ENCODE measurements at regions not wholly inside any gene's neighbourhood (a gene's known extent, or its start where the extent isn't known, plus 50 kb on each side); places are given as distances from the start of the nearest gene placed in this dataset.
A peak's percentile ranks its signal among the peaks of the same experiment; 100 is the strongest.

GRCh38 chr9:106669835-106670234 is 193.1 kb upstream of the ZNF462 start:
- 88 to 94% methylated on average over 4 of the region's 4 CpGs for WGBS, 2 donors
- ATAC-seq (ENCODE audit: insufficient read depth, low FRiP score) (no peak), DNase-seq (no peak)
- TF ChIP-seq, protein P1, sequence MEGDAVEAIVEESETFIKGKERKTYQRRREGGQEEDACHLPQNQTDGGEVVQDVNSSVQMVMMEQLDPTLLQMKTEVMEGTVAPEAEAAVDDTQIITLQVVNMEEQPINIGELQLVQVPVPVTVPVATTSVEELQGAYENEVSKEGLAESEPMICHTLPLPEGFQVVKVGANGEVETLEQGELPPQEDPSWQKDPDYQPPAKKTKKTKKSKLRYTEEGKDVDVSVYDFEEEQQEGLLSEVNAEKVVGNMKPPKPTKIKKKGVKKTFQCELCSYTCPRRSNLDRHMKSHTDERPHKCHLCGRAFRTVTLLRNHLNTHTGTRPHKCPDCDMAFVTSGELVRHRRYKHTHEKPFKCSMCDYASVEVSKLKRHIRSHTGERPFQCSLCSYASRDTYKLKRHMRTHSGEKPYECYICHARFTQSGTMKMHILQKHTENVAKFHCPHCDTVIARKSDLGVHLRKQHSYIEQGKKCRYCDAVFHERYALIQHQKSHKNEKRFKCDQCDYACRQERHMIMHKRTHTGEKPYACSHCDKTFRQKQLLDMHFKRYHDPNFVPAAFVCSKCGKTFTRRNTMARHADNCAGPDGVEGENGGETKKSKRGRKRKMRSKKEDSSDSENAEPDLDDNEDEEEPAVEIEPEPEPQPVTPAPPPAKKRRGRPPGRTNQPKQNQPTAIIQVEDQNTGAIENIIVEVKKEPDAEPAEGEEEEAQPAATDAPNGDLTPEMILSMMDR (IDR thresholded peaks at IDR 0.05; ENCODE audit: control extremely low read depth, extremely low read depth) = no peak
- Histone ChIP-seq H3K36me3 (ENCODE audit: control insufficient read depth in 4 of 4, insufficient read depth in 4 of 4, low read length in 4 of 4) (no peaks in the 10 kb centered on the region), H3K9me3 (ENCODE audit: control insufficient read depth in 4 of 4, insufficient read depth in 3 of 4, low read length in 3 of 4) (no peaks in the 10 kb centered on the region), H3K27ac (ENCODE audit: low read depth in 1 of 2, low read length in 1 of 2) (no peak overlapping the region), H3K4me1 (ENCODE audit: control insufficient read depth in 5 of 5, insufficient read depth in 5 of 5, low read length in 5 of 5) (peaks cover 0 to 2% (median 0%) of the 10 kb centered on the region in 5 donors), H3K9ac (ENCODE audit: insufficient read depth in 1 of 2, low read length in 2 of 2) (no peak overlapping the region), H3K27me3 (ENCODE audit: control insufficient read depth in 3 of 3, insufficient read depth in 3 of 3, low read length in 2 of 3) (no peaks in the 10 kb centered on the region), H3K4me3 (no peak overlapping the region)

DNA sequence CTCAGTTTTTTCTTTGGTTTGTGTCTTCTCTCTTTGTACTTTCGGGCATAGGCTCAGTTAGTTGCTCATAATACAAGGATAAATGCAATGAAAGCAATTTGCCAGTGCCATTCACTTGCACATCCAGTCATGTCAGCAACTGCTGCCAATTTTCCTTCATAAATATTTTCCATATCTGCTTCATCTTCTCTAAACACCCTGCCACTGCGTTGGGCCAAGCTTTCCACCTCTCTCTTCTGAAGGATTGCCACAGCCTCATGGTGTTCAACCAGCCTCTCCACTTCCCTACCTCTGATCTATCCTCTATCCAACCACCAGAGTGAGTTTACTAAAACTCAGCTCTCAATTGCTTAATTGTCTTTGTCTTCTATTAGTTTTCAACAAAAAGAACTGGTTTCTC is 192.5 kb upstream of the ZNF462 start:
- Histone ChIP-seq H3K36me3 (ENCODE audit: control insufficient read depth in 4 of 4, insufficient read depth in 4 of 4, low read length in 4 of 4) (no peaks in the 10 kb centered on the region), H3K27me3 (ENCODE audit: control insufficient read depth in 3 of 3, insufficient read depth in 3 of 3, low read length in 2 of 3) (no peaks in the 10 kb centered on the region), H3K9me3 (ENCODE audit: control insufficient read depth in 4 of 4, insufficient read depth in 3 of 4, low read length in 3 of 4) (no peaks in the 10 kb centered on the region), H3K4me3 (no peak overlapping the region), H3K4me1 (ENCODE audit: control insufficient read depth in 5 of 5, insufficient read depth in 5 of 5, low read length in 5 of 5) (peaks cover 0 to 8% (median 0%) of the 10 kb centered on the region in 5 donors), H3K9ac (ENCODE audit: insufficient read depth in 1 of 2, low read length in 2 of 2) (no peak overlapping the region), H3K27ac (ENCODE audit: low read depth in 1 of 2, low read length in 1 of 2) (no peak overlapping the region)
- WGBS, 2 donors = 73 to 86% methylated on average over 2 of the region's 2 CpGs
- DNase-seq (no peak), ATAC-seq (ENCODE audit: insufficient read depth, low FRiP score) (no peak)
- TF ChIP-seq, protein P1 (IDR thresholded peaks at IDR 0.05; ENCODE audit: control extremely low read depth, extremely low read depth) = no peak

DNA sequence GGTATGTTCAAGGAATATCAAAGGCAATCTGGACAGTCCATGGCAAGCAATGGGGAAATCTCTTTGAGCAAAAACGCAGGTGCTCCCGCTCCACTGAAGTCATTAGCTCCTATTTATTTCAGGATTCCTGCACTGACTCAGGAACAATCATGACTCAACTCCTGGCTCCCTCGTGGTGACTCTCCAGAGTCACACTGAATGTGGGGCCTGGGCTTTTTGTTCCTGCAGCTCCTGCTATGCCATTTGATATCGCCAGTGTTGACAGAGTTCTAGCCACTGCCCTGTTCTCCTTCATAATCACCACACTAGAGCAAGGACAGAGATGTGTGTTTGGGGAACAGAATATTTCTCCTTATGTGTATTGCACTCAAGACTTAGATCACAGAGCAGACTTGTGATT is 187.2 kb upstream of the ZNF462 start:
- no peak for ATAC-seq (ENCODE audit: insufficient read depth, low FRiP score)
- 87 to 89% methylated on average over 4 of the region's 4 CpGs for WGBS, 2 donors

More for the DNA sequence above, 187.2 kb upstream of the ZNF462 start:
- H3K27me3 ChIP-seq (ENCODE audit: control insufficient read depth in 3 of 3, insufficient read depth in 3 of 3, low read length in 2 of 3) = no peaks in the 10 kb centered on the region
- H3K4me3 ChIP-seq = no peak overlapping the region
- H3K36me3 ChIP-seq (ENCODE audit: control insufficient read depth in 4 of 4, insufficient read depth in 4 of 4, low read length in 4 of 4) = no peaks in the 10 kb centered on the region
- H3K9me3 ChIP-seq (ENCODE audit: control insufficient read depth in 4 of 4, insufficient read depth in 3 of 4, low read length in 3 of 4) = no peaks in the 10 kb centered on the region
- DNase-seq = no peak
- H3K27ac ChIP-seq (ENCODE audit: low read depth in 1 of 2, low read length in 1 of 2) = peak overlapping the region in 1 of 2 donors; percentile 88
- TF ChIP-seq, protein P1 (IDR thresholded peaks at IDR 0.05; ENCODE audit: control extremely low read depth, extremely low read depth) = no peak
- H3K4me1 ChIP-seq (ENCODE audit: control insufficient read depth in 5 of 5, insufficient read depth in 5 of 5, low read length in 5 of 5) = peaks cover 0 to 10% (median 0%) of the 10 kb centered on the region in 5 donors
- H3K9ac ChIP-seq (ENCODE audit: insufficient read depth in 1 of 2, low read length in 2 of 2) = no peak overlapping the region
